DND-41 (cell line): ENCODE measurements at regions not wholly inside any gene's neighbourhood (a gene's known extent, or its start where the extent isn't known, plus 50 kb on each side); places are given as distances from the start of the nearest gene placed in this dataset.

ENCODE experiments used
- CTCF ChIP-seq: IDR thresholded peaks from 2 replicates; pipeline ENCODE4 v1.5.1; 2012; ENCODE audit warnings: borderline replicate concordance, low read length, moderate library complexity, mild to moderate bottlenecking; ENCODE audit not compliant: poor library complexity, severe bottlenecking; ENCODE audit errors: extremely low read depth
- EZH2 ChIP-seq: IDR thresholded peaks from 3 replicates; pipeline ENCODE4 v1.6.1; 2012; ENCODE audit warnings: borderline replicate concordance, low read depth, mild to moderate bottlenecking, moderate library complexity, low read length, inconsistent platforms; ENCODE audit not compliant: severe bottlenecking

DNA sequence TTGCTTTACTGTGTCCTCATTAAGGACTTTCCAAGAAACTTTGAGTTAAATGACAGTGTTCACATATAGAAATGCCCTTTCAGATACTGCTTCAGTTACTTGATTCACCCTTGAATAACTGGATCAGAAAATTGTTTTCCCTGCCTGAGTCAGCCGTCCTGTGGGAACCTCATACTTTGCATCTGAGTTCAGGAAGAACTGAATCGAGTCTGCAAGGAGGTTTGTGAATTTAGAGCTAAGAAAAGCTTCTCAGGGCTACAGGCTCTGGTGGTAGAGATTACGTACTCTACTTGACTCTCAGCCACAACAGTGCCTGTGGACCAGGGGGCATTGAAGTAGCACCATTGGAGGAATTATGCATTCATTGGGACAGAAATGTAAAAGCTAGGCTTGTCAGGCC is 252.4 kb upstream of the C2CD4B start:
- TF ChIP-seq EZH2 (no peak), CTCF (no peak)
